Endothelial cell of umbilical vein (primary cell): ENCODE measurements at regions not wholly inside any gene's neighbourhood (a gene's known extent, or its start where the extent isn't known, plus 50 kb on each side); places are given as distances from the start of the nearest gene placed in this dataset.

Source experiments
- BruUV-seq: library from RNA; stranded (reverse); fragments of 400-500 nt; replicated peaks from 2 replicates; lab custom pipeline; 2021; lab: Mats Ljungman, UMichigan
- CTCF ChIA-PET: fragments of 300-600, 350-600 bp; sonication (Branson Sonifier 250); formaldehyde crosslinking; loops from one replicate; lab custom pipeline; 2021; ENCODE audit warnings: antibody characterized with exemption, inconsistent platforms; lab: Charles Lee
- POLR2A ChIA-PET: fragments of 300-600, 350-600 bp; sonication (Branson Sonifier 250); formaldehyde crosslinking; loops from one replicate; lab custom pipeline; 2021; ENCODE audit warnings: antibody characterized with exemption, inconsistent platforms; lab: Charles Lee
- DNase-seq: peaks from one replicate; pipeline ENCODE4 v3.0.0-alpha.2; 2011; ENCODE audit warnings: low read depth, low spot score
- FAIRE-seq: peaks from 2 replicates; lab custom pipeline; 2011; peaks lifted over from hg19 to GRCh38; lab: Jason Lieb, UNC
- H2AFZ ChIP-seq: 2 replicates; pipeline ENCODE4 v1.6.0; 2012; ENCODE audit warnings: low read depth, low read length, control low read depth, inconsistent platforms
- H3K27ac ChIP-seq: 2 replicates; pipeline ENCODE4 v1.5.1; 2011; ENCODE audit warnings: low read depth, mild to moderate bottlenecking, control low read depth, low read length, moderate library complexity; ENCODE audit not compliant: insufficient read depth
- H3K27me3 ChIP-seq, 2 experiments: 2 replicates each; pipeline versions ENCODE4 v1.6.0 to v1.6.1; 2011; ENCODE audit warnings: low read length in 2 of 2, mixed read lengths in 1 of 2; ENCODE audit not compliant: control insufficient read depth in 2 of 2, insufficient read depth in 2 of 2
- H3K36me3 ChIP-seq, 2 experiments: 2 replicates in 1 of 2; 3 replicates in 1 of 2; pipeline ENCODE4 v1.5.1; 2011; ENCODE audit warnings: low read length in 2 of 2, mild to moderate bottlenecking in 1 of 2, moderate library complexity in 1 of 2; ENCODE audit not compliant: control insufficient read depth in 2 of 2, insufficient read depth in 2 of 2; ENCODE audit errors: extremely low read depth in 1 of 2
- H3K4me1 ChIP-seq: 3 replicates; pipeline ENCODE4 v1.5.1; 2011; ENCODE audit warnings: mild to moderate bottlenecking, low read length; ENCODE audit not compliant: control insufficient read depth, insufficient read depth; ENCODE audit errors: extremely low read depth
- H3K4me2 ChIP-seq: 2 replicates; pipeline ENCODE4 v1.6.1; 2011; ENCODE audit warnings: low read length, control low read depth, mixed read lengths; ENCODE audit not compliant: insufficient read depth
- H3K4me3 ChIP-seq, 3 experiments: fragments of 200-600 bp in 1 of 3; sonication (generic), shearing (Covaris generic) in 1 of 3; replicated peaks in 1 of 3; 2 replicates each; pipeline ENCODE4 v1.5.1; 2011 to 2016; ENCODE audit warnings: control low read depth in 3 of 3, low read length in 3 of 3, mild to moderate bottlenecking in 2 of 3, inconsistent platforms in 1 of 3, low read depth in 1 of 3, moderate library complexity in 1 of 3; ENCODE audit not compliant: insufficient read depth in 1 of 3
- H3K79me2 ChIP-seq: 2 replicates; pipeline ENCODE4 v1.6.0; 2012; ENCODE audit warnings: low read length, inconsistent platforms; ENCODE audit not compliant: control insufficient read depth, insufficient read depth
- H3K9ac ChIP-seq: replicated peaks from 2 replicates; pipeline ENCODE3; 2011; ENCODE audit warnings: low read length, control low read depth; ENCODE audit not compliant: insufficient read depth; ENCODE audit errors: extremely low read depth
- H3K9me1 ChIP-seq: replicated peaks from 3 replicates; pipeline ENCODE4 v1.6.0; 2011; ENCODE audit warnings: mild to moderate bottlenecking, low read length; ENCODE audit not compliant: control insufficient read depth, insufficient read depth; ENCODE audit errors: extremely low read depth
- H3K9me3 ChIP-seq: replicated peaks from 2 replicates; pipeline ENCODE4 v1.5.1; 2012; ENCODE audit warnings: low read length, inconsistent platforms; ENCODE audit not compliant: control insufficient read depth, insufficient read depth
- H4K20me1 ChIP-seq: replicated peaks from 2 replicates; pipeline ENCODE3; 2011; ENCODE audit warnings: mild to moderate bottlenecking, low read length; ENCODE audit not compliant: control insufficient read depth, insufficient read depth; ENCODE audit errors: extremely low read depth
- EZH2 ChIP-seq: IDR thresholded peaks from 2 replicates; pipeline ENCODE4 v1.6.1; 2012; ENCODE audit warnings: borderline replicate concordance, low read depth, mild to moderate bottlenecking, moderate library complexity, low read length, inconsistent platforms; ENCODE audit not compliant: severe bottlenecking
- FOS ChIP-seq: IDR thresholded peaks from 2 replicates; pipeline ENCODE4 v1.6.1; 2011; ENCODE audit warnings: mild to moderate bottlenecking, low read length, moderate library complexity, borderline replicate concordance; ENCODE audit not compliant: insufficient read depth
- GATA2 ChIP-seq: IDR thresholded peaks from 2 replicates; pipeline ENCODE4 v1.7.0; 2011; ENCODE audit warnings: low read depth, mild to moderate bottlenecking, moderate library complexity, mixed read lengths, low read length; ENCODE audit not compliant: insufficient read length, insufficient read depth
- JUN ChIP-seq: IDR thresholded peaks from 2 replicates; pipeline ENCODE4 v1.6.1; 2011; ENCODE audit warnings: borderline replicate concordance, low read depth; ENCODE audit not compliant: insufficient read length, insufficient read depth
- MYC ChIP-seq: IDR thresholded peaks from one replicate; pipeline ENCODE4 v1.6.1; 2011; ENCODE audit warnings: mild to moderate bottlenecking, low read depth, low read length
- POLR2A ChIP-seq: IDR thresholded peaks from 2 replicates; pipeline ENCODE4 v1.6.1; 2012; ENCODE audit warnings: low read depth, mild to moderate bottlenecking, control low read depth, low read length
- POLR2AphosphoS5 ChIP-seq: IDR thresholded peaks from 2 replicates; pipeline ENCODE4 v1.6.1; 2012; ENCODE audit warnings: low read depth, mild to moderate bottlenecking, control low read depth, low read length, moderate library complexity; ENCODE audit not compliant: insufficient read depth
- dilution Hi-C: fragments of 300-500 bp; cut with MboI; formaldehyde crosslinking; loops from one replicate; pipeline ENCODE4 v1.15.0; 2019; ENCODE audit warnings: low sequenced_read_pairs; ENCODE audit not compliant: extremely low pct_ligation_motif_present
- intact Hi-C: fragments of 100-400 bp; cut with micrococcal nuclease; formaldehyde crosslinking; loops from one replicate; pipeline ENCODE4 v1.10.0; 2022
- TF ChIP-seq, protein P1 (sequence below), 2 donors: IDR thresholded peaks; 1 replicate in 1 of 2; 2 replicates in 1 of 2; pipeline ENCODE4 v1.5.1; 2011; ENCODE audit warnings: low read length in 2 of 2, mild to moderate bottlenecking in 2 of 2, moderate library complexity in 2 of 2, control low read depth in 1 of 2, inconsistent platforms in 1 of 2, low read depth in 1 of 2; ENCODE audit not compliant: insufficient read depth in 1 of 2; ENCODE audit errors: extremely low read depth in 1 of 2
- TF ChIP-seq, protein P2 (sequence below): IDR thresholded peaks from 2 replicates; pipeline ENCODE4 v1.6.1; 2011; ENCODE audit not compliant: insufficient read depth, insufficient read length

DNA sequence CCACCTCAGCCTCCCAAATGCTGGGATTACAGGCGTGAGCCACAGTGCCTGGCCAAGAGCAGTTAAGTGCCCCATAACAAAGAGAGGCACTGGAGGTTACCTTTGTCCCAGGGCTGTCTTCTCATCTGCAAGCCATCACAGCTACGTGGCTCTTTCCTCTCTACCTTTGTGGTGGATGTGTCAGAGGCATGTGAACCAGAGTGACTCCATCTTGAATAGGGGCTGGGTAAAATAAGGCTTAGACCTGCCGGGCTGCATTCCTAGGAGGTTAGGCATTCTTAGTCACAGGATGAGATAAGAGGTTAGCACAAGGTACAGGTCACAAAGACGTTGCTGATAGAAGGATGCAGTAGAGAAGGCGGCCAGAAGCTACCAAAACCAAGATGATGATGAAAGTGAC lies 59.4 kb upstream of the POU2F1 start:
- Histone ChIP-seq H3K4me2 (no peak overlapping the region), H2AFZ (no peak overlapping the region), H3K36me3 (no peaks in the 10 kb centered on the region), H3K9ac (no peak overlapping the region), H3K27me3 (peaks cover 1 to 11% of the 10 kb centered on the region in 2 experiments), H3K27ac (no peak overlapping the region), H3K4me1 (no peaks in the 10 kb centered on the region), H3K79me2 (no peaks in the 10 kb centered on the region), H3K9me1 (no peaks in the 10 kb centered on the region), H4K20me1 (no peaks in the 10 kb centered on the region), H3K9me3 (no peaks in the 10 kb centered on the region), H3K4me3 (no peak overlapping the region)
- BruUV-seq = no TSS peak
- no peak for DNase-seq
- intact Hi-C loops = no loop called here
- FAIRE-seq = no peak
- CTCF ChIA-PET = no interaction called here
- dilution Hi-C loops = no loop called here
- POLR2A ChIA-PET = no interaction called here
- TF ChIP-seq, protein P1, sequence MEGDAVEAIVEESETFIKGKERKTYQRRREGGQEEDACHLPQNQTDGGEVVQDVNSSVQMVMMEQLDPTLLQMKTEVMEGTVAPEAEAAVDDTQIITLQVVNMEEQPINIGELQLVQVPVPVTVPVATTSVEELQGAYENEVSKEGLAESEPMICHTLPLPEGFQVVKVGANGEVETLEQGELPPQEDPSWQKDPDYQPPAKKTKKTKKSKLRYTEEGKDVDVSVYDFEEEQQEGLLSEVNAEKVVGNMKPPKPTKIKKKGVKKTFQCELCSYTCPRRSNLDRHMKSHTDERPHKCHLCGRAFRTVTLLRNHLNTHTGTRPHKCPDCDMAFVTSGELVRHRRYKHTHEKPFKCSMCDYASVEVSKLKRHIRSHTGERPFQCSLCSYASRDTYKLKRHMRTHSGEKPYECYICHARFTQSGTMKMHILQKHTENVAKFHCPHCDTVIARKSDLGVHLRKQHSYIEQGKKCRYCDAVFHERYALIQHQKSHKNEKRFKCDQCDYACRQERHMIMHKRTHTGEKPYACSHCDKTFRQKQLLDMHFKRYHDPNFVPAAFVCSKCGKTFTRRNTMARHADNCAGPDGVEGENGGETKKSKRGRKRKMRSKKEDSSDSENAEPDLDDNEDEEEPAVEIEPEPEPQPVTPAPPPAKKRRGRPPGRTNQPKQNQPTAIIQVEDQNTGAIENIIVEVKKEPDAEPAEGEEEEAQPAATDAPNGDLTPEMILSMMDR (IDR thresholded peaks at IDR 0.05; ENCODE audit: extremely low read depth in 1 of 2, insufficient read depth in 1 of 2, low read depth in 1 of 2, low read length in 2 of 2) = no peak
- TF ChIP-seq FOS (no peak), POLR2A (no peak), EZH2 (no peak), GATA2 (no peak), MYC (no peak)

DNA sequence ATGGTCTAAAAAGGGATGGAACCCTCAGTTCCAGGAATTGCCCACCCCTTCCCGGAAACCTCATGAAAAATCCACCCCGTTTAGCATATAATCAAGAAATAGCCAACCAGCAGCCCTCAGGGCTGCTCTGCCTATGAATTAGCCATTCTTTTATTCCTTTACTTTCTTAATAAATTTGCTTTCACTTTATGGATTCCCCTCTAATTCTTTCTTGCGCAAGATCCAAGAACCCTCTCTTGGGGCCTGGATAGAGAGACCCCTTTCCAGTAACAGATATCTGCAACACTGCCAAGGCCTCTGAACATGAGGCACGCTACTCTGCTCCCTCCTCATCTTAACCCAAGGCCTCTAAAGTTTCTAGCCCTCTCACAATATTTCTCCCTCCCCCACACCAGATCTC lies 58.9 kb upstream of the POU2F1 start:
- H3K79me2 ChIP-seq = no peaks in the 10 kb centered on the region

More for the DNA sequence above, 58.9 kb upstream of the POU2F1 start:
- BruUV-seq = no TSS peak
- Histone ChIP-seq H3K9me1 (no peaks in the 10 kb centered on the region), H3K4me2 (no peak overlapping the region), H3K9ac (no peak overlapping the region), H3K27ac (no peak overlapping the region), H3K9me3 (no peaks in the 10 kb centered on the region), H3K27me3 (peaks cover 1 to 11% of the 10 kb centered on the region in 2 experiments), H4K20me1 (no peaks in the 10 kb centered on the region), H2AFZ (no peak overlapping the region), H3K36me3 (no peaks in the 10 kb centered on the region), H3K4me3 (no peak overlapping the region), H3K4me1 (no peaks in the 10 kb centered on the region)
- FAIRE-seq (no peak), DNase-seq (no peak)
- dilution Hi-C loops (no loop called here), intact Hi-C loops (no loop called here)
- CTCF ChIA-PET = interaction anchor here (1.4 kb wide), 1 partner anchor 58 kb away, joined by 3 read pairs; no protein-coding TSS in a partner anchor
- no peak for TF ChIP-seq EZH2
- TF ChIP-seq POLR2A = no peak
- TF ChIP-seq, protein P2, sequence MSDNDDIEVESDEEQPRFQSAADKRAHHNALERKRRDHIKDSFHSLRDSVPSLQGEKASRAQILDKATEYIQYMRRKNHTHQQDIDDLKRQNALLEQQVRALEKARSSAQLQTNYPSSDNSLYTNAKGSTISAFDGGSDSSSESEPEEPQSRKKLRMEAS = no peak
- TF ChIP-seq GATA2 = no peak
- no peak for TF ChIP-seq MYC
- no peak for TF ChIP-seq POLR2AphosphoS5
- TF ChIP-seq JUN = no peak
- POLR2A ChIA-PET = no interaction called here
